GM19438 (cell line): ENCODE measurements at regions not wholly inside any gene's neighbourhood (a gene's known extent, or its start where the extent isn't known, plus 50 kb on each side); places are given as distances from the start of the nearest gene placed in this dataset.
"Not testable (repeated sequence)": the region's sequence is repeated elsewhere in the genome, so short reads cannot be mapped to it uniquely, and the experiment has no call there.

Experiments used
- ATAC-seq: cut with Tn5 transposase; IDR thresholded peaks from one replicate; pipeline ENCODE4 v1.9.1; 2021; ENCODE audit warnings: low read depth; ENCODE audit not compliant: unreplicated experiment

DNA sequence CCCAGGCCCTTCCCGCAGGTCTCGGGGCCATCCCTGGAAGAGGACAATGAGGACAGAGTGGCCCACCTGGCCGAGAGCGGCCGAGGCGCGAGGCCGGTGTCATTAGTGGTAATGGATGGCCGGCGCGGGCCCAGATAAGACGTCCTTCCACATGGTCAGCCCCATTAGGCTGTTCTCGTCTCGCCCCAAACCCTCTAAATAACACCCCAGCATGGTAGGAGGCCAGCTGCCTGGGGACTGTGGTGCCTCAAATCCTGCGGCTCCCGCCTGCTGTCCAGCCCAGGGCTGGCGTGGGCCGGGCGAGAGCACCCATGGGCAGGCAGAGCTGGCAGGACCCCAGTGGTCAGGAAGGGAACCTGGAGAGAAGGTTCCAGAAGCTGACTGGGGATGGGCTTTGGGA is 121.7 kb downstream of the FAM53A start:
- ATAC-seq, result no peak

DNA sequence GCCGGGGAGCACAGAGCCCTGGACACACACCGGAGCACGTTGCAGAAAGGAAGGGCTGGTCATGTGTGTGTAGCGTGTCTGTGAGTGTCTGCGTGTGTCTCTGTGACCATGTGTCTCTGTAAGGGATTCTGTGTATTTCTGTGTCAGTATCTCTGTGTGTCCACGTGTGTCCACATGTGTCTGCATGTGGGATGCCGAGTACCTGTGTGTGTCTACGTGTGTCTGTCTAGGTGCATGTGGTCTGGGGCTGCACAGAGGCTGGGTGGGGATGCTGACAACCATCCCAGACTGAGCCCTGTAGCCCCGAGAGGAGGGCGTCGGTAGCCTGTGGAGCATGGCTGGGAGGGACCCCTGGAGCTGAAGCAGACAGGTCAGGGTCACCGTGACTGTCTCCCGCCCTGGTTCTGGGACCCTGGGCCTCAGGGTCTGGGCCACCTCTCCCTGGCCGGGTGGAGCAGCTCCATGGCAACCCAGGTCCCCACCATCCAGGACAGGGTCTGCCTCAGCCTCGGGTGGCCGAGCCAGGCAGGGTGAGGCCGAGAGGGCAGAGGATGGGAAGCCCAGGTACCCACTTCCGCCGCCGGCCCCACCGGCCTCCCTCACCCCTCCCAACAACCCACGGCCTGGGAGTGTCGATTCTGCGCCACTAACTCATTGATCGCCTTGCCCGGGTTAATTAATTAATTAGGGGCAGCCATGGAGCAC is 122.7 kb downstream of the FAM53A start:
- ATAC-seq, result no peak

DNA sequence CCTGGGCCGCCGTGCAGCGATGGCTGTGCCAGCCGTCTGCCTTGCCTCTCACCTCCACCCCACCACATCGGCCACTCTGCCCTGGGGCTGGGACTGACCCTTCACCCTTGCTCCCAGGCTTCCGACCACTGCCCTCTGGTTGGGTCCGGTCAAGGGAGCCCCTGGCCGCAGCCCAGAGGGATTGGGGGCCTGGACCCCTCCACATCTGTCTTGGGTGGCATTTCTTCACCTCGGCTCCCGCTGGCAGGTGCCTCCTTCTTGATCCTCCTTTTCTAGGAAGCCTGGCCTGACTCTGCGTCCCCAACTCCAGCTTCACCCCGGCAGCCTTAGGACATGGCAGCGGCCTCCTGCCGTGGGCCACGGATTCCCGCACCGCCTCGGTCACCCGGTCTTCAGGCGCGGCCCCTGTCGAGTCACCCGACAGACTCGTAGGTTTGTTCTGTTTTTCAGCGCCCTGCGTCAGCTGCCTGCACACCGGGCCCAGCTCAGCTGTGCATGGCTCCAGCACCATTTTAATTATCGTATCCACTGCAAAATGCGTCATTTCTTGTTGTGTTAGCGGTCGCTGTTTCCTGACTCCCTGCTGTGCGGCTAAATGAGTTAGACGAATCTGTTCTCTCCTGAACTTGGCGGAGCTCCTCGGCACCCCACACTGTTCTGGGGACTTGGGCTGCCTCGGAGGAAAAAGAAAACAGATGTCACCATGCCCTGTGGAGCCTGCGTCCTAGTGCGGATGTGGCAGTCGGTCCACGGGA is 124.0 kb downstream of the FAM53A start:
- ATAC-seq, result no peak

DNA sequence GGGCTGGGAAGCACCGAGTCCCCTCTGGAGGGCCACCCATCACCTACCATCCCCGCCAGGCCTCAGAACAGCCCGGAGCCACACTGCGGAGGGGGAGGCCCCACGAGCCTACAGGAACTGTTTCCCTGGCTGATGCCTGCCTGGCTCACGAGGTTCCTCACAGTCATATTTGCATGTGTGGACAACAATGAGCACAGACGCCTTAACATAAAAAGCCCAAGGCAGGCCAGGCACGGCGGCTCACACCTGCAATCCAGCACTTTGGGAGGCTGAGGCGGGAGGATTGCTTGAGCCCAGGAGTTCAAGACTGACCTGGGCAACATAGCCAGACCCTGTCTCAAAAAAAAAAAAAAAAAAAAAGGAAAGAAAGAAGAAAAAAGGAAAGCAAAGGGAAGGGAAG is 125.9 kb downstream of the FAM53A start:
- no peak for ATAC-seq

DNA sequence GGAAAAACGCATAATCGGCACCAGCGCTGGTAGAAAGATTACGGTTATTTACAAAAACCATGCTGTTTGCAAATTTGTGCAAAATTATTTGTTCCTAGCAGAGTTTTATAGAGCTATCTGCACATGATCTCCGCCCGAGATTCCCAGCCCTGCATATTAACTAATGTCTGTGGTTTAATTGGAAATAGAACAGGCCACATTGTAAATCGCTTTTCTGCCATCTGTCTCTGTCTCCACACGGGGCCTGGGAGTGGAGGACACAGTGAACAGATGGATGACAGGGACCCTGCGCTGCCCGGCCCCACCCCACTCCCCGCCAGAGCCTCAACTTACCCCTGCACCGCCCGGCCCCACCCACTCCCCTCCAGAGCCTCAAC is 126.9 kb downstream of the FAM53A start:
- no peak for ATAC-seq

DNA sequence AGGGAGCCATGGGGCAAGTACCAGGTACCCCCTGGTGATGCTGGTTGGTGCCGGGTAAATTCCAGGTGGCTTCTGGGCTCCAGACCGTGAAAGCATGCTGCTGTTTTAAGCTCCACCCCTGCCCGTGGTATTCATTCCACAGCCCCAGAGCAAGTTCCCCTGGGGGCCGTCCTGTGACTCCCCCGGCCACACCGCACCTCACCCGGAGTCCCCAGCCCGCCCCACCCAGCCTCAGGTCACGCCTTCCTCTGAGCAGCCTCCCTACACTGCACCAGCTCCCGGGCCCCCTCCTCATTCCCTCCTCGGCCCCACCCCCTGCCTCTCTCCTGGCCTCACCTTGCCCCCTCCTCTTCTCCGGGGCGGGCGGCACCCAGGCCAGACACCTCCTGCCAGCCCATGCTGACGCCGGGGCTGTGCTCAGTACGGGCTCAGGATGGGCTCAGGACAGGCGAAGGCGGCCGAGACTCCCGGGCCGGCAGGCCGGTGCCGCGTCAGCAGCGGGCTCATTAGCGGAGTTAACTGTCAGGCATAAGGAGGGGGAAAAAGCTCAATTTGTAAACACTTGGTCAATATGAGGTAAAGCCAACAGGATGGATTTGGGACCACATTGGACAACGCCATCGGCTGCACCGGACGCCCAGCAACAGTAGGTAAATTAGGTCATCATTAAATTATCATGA is 127.4 kb downstream of the FAM53A start:
- no peak for ATAC-seq

DNA sequence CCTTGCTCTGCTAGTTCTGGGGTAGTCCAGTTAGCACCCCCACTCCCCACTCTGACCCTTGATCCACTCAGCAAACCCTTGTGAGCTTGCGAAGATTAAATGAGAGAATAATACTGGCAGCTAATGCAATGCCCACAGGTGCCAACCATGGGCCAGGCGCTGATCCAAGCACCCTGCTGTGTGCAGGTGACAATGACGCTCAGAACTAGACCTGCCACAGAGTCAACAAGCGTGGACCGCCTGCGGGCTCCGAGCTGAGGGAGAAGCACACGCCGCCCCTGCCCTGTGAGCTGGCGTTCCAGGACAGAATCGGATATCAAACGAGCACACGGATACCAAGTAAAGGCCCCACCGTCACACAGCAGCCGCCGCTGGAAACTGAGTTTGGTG is 129.2 kb downstream of the FAM53A start:
- no peak for ATAC-seq

DNA sequence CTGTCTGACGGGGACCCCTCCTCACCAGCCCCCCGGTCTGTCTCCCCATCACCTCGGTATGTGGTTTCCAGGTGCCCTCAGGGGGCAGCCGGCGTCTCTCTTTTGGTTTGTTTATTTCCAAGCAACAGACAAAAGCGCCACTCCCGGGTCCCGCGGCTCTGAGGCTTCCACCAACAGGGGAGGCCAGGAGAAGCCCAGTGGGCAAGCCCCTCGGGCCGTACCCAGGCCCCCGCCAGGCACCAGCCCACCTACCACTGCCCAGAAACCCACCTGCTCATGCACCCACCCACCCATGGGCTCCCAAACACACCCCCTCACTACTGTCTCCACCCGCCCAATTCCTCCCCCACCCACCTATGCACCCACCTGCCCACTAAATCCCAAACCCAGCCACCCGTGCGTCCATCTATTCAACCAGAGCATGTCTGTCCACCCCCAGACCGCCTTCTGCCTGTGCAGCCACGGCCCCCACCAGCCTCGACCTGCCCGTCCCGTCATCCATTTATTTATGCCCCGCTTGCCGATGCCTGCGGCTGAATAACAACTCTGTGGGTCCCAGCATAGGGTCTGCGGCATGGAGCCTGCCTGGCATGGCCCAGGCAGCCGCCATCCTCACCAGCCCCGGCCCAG is 129.8 kb downstream of the FAM53A start:
- no peak for ATAC-seq

DNA sequence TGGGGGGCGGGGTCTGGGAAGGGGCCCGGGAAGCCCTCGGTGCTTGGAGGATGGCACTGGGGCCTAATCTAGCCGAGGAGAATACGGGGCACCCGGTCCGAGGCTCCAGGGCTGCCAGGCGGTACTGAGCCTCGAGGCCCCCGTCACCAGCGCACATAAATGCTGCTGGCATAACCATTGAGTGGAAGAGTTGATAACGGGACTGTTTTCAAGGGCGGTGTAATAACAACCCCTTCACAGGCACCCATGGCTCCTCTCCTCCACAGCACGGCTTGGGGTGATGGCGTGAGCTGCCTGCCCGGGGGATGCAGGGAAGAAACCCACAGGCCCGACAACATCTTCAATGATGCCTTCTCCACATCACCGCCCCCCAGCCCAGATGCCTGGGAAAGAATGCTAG is 130.7 kb downstream of the FAM53A start:
- no peak for ATAC-seq

DNA sequence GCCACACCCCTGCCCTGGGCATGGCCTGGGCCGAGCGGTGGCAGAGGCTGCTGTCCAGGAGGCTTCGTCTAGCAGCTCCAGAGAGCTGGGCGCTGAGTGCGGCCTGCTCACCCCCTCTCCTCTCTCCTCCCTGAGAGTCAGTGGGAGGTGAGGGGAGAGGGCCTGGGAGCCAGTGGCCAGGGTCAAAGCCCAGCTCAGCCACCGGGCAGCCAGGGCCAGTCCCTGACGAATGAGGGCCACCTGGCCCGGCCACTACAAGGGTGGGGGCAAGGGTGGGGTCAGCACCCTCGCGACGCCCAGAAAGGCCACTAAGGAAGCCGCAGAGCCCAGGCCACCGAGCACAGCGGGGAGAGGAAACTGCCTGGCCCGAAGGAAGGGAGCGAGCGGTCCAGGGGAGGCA is 131.7 kb downstream of the FAM53A start:
- ATAC-seq, result no peak

DNA sequence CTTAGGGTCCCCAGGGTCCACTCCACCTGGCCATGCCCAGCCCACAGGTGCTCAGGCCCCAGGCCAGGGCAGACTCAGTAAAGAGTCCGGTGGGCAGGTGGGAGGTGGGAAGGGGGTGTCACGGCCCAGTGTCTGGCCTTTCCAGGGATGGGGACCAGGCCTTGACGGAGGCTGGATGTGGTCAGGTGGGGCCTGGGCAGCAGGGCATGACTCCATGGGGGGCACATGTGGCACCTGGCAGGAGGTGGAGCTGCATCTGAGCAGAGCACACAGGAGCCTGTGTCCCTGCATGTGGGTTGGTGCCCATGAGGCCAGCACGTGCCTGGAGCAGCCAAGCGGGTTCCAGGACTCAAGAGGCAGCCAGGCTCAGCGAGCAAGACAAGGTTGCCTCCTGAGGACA is 132.9 kb downstream of the FAM53A start:
- ATAC-seq, result no peak

DNA sequence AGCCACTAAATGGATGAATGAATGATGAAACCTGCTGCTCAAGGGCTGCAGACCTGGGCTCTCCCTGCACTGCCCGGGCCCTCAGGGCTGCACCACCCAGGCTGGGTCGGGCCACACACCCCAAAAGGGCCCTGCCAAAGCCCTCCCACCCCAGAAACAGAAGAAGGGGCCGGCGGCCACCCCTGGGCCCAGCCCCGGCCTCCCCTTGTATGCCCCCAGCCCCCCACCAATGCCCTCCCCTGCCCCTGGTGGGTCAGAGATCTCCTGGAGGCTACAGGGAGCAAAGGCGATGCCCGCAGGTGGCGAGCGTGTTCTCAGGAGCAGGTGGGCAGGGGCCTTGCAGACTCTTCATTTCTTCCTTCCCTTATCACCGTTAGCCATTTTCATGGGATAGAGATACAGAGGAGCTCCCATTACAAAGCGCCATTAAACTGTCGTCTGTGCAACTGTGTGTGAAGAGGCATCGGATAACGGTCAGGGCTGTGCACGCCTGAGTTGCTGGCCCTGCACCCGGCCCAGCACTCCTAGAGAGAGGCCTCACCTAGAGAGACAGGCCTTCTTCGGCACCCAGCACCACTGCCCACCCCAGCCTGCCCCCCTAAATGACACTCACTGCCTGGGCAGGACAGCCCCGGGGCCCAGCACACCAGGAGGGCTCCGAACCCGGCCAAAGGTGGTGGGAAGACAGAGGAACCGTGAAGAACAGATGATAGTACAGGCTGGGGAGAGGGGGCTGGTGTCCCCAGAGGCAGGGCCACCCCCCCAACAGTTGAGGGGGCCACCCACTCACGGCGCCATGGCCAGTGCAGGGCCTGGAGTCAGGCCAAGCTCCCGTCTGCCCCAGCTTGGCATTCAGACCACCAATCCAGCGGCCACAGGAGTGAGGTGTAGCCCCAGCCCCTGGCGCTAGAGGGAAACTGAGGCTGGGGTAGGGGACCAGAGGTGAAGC is 133.7 kb downstream of the FAM53A start:
- no peak for ATAC-seq

DNA sequence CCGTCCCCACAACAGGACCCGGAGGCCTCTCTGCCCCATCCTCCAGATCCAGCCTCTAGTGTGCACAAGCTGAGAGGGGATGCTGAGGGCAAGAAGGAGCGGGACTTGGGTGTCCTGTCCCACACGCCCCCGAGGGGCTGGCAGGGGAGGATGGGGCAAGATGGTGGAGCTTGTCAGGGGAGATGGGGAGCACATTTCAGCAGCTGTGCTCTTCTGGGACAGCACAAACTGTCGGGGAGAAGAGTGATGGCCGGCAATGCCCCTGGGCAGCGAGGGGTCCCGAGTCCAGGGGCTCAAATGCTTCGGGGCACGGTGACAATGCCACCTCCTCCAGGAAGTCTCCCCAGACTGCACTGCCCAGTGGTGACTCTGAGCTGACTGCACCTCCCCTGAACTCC is 134.5 kb downstream of the FAM53A start:
- no peak for ATAC-seq

DNA sequence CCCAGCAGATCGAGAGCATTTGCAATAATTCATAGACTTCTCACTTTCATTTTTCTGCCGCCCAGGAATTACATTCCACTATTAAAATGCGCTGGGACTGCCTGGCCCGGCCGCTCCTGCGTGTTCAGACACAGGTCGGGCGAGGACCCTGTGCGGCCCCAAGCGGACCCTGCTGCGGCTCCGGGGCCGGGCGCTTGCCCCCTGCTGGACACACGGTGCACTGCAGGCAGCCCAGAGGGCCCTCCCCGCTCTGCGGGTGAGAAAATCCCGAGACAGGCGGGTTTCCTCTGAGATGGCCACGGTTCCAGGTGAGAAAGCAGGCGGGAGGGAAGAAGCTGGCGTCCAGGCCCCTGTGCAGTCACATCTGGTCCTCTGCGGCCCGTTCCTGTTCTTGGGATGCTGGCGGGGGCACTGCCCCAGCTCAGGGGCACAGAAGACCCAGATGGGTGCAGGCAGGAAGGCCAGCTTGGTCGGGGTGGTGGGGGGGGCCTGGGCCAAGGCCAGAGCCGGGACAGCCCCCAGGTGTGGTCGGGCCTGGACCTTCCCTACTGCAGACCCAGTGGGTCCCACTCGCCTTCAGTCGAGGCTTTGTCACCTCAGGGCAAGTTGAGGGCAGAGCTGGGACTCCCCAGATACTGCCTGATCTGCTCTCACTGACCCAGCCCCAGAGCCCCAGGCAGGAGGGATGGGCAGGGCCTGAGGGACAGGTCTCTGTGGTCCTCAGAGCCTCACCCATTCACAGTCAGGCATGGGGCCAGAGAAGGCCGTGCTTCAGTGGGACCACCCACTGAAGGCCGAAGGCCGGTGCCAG is 135.1 kb downstream of the FAM53A start:
- ATAC-seq, result not testable (repeated sequence)

DNA sequence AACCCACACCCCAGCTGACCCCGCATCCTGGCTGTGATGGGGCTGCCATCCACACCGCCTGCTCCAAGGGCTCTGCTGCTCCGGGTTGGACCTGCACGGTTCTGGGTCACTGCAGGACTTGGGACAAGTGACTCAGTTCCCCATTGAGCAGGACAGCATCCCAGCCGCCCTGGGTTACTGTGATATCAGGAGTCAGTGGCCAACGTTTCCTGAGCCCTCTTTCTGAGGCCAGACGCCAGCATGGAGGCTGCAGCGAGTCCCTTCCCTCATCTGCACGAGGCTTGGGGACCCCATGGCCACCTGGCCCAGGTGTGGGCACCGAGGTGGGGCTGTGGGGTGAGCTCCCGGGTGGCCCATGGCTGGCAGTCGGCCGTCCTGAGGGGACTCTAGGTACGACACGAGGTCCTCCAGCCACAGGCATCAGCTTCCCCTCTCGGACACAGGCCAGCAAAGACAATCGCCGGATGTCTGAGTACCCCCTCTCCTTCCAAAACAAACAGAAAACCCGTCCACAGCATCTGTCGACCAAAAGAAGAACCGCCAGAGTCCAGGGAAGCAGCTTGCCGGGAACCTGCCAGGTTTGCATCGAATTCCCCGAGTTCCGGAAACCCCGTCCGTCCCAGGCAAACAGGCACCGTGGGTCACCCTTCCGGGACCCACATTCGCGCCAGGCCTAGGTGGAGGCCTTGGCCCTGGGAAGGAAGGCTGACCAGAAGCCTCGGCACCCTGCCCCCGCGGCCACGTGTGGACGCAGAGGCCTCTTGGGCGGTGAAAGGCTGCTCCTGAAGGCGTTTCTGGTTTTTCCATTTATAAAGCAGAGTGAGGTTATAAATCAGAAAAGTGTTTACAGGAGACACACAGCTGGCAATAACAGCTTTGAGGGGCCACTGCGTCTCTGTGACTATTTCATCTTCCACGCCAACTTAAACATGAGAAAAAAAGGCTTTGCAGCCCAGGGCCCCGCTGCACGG is 136.0 kb downstream of the FAM53A start:
- no peak for ATAC-seq

DNA sequence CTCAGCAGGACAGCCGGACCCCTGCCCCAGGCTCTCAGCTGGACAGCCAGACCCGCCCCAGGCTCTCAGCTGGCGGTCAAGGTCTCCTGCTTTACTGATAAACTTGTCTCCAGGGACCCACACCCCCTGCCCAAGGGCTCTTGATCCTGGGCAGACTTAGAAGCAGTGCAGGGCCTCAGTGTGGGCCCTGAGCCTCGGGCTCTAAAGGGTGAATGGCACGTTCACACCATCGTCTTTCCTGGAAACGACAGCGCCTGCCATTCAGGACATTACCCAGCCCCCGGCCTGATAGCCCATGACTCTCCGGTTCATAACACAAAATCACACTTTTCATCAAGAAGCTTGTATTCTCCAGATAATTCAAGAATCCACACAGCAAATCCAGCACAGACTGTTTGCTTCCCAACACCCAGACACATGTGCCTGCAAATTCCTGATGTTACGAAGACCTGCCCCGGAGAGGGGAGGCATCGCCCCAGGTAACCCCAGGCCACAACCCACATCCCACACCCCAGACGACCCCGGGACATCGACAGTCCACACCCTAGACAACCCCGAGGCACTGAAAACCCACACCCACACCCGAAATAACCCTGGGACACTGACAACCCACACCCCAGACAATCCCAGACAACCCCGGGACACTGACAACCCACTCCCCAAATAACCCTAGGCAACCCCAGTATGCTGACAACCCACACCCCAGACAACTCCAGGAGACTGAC is 136.8 kb downstream of the FAM53A start:
- ATAC-seq, result no peak

DNA sequence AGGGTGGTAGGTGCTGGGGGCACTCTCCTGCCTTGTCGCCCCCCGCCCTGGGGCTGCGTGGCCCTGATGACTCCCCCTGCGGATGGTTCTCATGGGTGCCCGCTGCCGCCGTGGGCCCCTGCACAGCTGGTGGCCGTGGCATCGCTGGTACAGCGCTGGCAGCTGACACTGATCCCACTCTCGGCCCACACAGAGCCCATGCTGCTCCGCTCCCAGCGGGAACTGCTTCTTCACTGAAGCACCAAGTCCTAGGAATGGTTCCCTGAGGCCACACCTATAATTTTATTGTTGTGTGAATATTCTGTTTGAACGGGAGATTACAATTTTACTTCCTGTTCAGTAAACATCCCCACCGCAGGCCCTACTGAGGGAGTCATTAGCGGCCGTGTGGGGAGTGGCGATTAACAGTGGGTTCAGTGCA is 138.6 kb upstream of the NKX1-1 start:
- ATAC-seq, result no peak

DNA sequence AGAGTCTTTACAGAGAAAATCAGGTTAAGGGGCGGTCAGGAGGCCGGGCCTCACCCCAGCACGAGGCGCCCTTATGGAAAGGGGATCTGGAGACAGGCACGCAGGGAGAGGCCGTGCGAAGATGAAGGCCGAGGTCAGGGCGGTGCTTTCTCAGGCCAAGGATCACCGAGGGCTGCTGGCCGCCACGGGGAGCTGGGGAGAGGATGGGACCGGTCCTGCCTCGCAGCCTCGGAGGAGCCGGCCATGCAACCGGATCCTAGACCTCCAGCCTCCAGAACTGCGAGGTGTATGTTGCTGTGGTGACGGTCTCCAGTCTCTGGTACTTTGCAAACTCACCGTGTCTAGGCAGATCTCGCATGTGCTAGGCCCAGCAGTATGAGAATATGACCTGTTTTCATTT is 138.2 kb upstream of the NKX1-1 start:
- not testable (repeated sequence) for ATAC-seq
